ENCODE measurements at regions not wholly inside any gene's neighbourhood (a gene's known extent, or its start where the extent isn't known, plus 50 kb on each side); places are given as distances from the start of the nearest gene placed in this dataset.
"Not testable (repeated sequence)": the region's sequence is repeated elsewhere in the genome, so short reads cannot be mapped to it uniquely, and the experiment has no call there.

- DNase-seq (ENCODE audit: low spot score) = no peak
Observed at GRCh38 chr9:101858026-101858425, 119.6 kb upstream of the GRIN3A start.

- no peak for DNase-seq (ENCODE audit: low spot score)
Observed at GRCh38 chr9:101849102-101849707, 110.8 kb upstream of the GRIN3A start.

- DNase-seq (ENCODE audit: low spot score) = no peak
Observed at GRCh38 chr9:101848485-101848919, 110.1 kb upstream of the GRIN3A start.

GRCh38 chr9:101846161-101846560 lies 107.7 kb upstream of the GRIN3A start:
- no peak for DNase-seq (ENCODE audit: low spot score)

- no peak for DNase-seq (ENCODE audit: low spot score)
Observed at GRCh38 chr9:101840694-101841188, 102.3 kb upstream of the GRIN3A start.

GRCh38 chr9:101838988-101839387 lies 100.5 kb upstream of the GRIN3A start:
- not testable (repeated sequence) for DNase-seq (ENCODE audit: low spot score)

GRCh38 chr9:101836021-101836420 lies 97.6 kb upstream of the GRIN3A start:
- no peak for DNase-seq (ENCODE audit: low spot score)

GRCh38 chr9:101832486-101832885 lies 94.0 kb upstream of the GRIN3A start:
- DNase-seq (ENCODE audit: low spot score) = no peak

- not testable (repeated sequence) for DNase-seq (ENCODE audit: low spot score)
Observed at GRCh38 chr9:101821450-101821849, 83.0 kb upstream of the GRIN3A start.

GRCh38 chr9:101820983-101821382 lies 82.5 kb upstream of the GRIN3A start:
- not testable (repeated sequence) for DNase-seq (ENCODE audit: low spot score)

- no peak for DNase-seq (ENCODE audit: low spot score)
Observed at GRCh38 chr9:101814064-101814463, 75.6 kb upstream of the GRIN3A start.

- DNase-seq (ENCODE audit: low spot score) = not testable (repeated sequence)
Observed at GRCh38 chr9:101807879-101808278, 69.4 kb upstream of the GRIN3A start.

GRCh38 chr9:101796044-101796443 lies 57.6 kb upstream of the GRIN3A start:
- DNase-seq (ENCODE audit: low spot score) = no peak

- DNase-seq (ENCODE audit: low spot score) = no peak
Observed at GRCh38 chr9:101795147-101795546, 56.7 kb upstream of the GRIN3A start.

GRCh38 chr9:101792475-101792874 lies 54.0 kb upstream of the GRIN3A start:
- DNase-seq (ENCODE audit: low spot score) = no peak

- peak; percentile 22 for DNase-seq (ENCODE audit: low spot score)
Observed at GRCh38 chr9:101791938-101792337, 53.5 kb upstream of the GRIN3A start.

- no peak for DNase-seq (ENCODE audit: low spot score)
Observed at GRCh38 chr9:101791533-101791932, 53.1 kb upstream of the GRIN3A start.
